HCT116 (cell line): ENCODE measurements at regions not wholly inside any gene's neighbourhood (a gene's known extent, or its start where the extent isn't known, plus 50 kb on each side); places are given as distances from the start of the nearest gene placed in this dataset.

Source experiments
- ATAC-seq: fragments of 200-7000 bp; cut with Tn5 transposase; 2 replicates; pipeline ENCODE4 v1.9.1; 2020; ENCODE audit warnings: mild to moderate bottlenecking, moderate library complexity
- BruUV-seq: library from RNA; stranded (reverse); fragments of 400-500 nt; replicated peaks from 2 replicates; lab custom pipeline; 2021; lab: Mats Ljungman, UMichigan
- CTCF ChIA-PET: fragments of 300-600 bp; sonication (Branson Sonifier 250); formaldehyde crosslinking; loops from one replicate; lab custom pipeline; 2021; ENCODE audit warnings: antibody characterized with exemption; lab: Charles Lee
- POLR2A ChIA-PET: fragments of 300-600, 350-600 bp; sonication (Branson Sonifier 250); formaldehyde crosslinking; loops from one replicate; lab custom pipeline; 2021; ENCODE audit warnings: antibody characterized with exemption; lab: Charles Lee
- RAD21 ChIA-PET, 2 experiments: fragments of 300-600 bp; sonication (Branson Sonifier 250); formaldehyde crosslinking; loops; one replicate each; lab custom pipeline; 2023; ENCODE audit warnings: low total read pairs in 2 of 2; ENCODE audit not compliant: uncharacterized antibody in 2 of 2, unreplicated experiment in 2 of 2, low non-redundant PET in 1 of 2; lab: Charles Lee
- DNase-seq: peaks from one replicate; pipeline ENCODE4 v3.0.0-alpha.2; 2010; ENCODE audit warnings: low read depth, low spot score
- H2AFZ ChIP-seq: fragments of 200-600 bp; shearing (Covaris generic), sonication (generic); 2 replicates; pipeline ENCODE4 v1.6.1; 2017; ENCODE audit warnings: low read depth, mixed run types, mixed read lengths, antibody characterized with exemption, low read length; ENCODE audit not compliant: poor library complexity, severe bottlenecking
- H3K27ac ChIP-seq: 2 replicates; pipeline ENCODE4 v1.5.1; 2012; ENCODE audit warnings: low read depth, low read length
- H3K27me3 ChIP-seq: fragments of 200-600 bp; sonication (generic); 2 replicates; pipeline ENCODE4 v1.6.1; 2016; ENCODE audit warnings: mixed run types, low read length, mixed read lengths; ENCODE audit not compliant: insufficient read depth
- H3K36me3 ChIP-seq, 2 experiments: fragments of 200-500 bp in 1 of 2; fragments of 200-600 bp in 1 of 2; sonication (Bioruptor generic) in 1 of 2; sonication (generic) in 1 of 2; 2 replicates each; pipeline versions ENCODE4 v1.5.1 to v1.6.1; 2014 to 2016; ENCODE audit warnings: low read length in 2 of 2, inconsistent platforms in 1 of 2, mixed read lengths in 1 of 2, mixed run types in 1 of 2; ENCODE audit not compliant: insufficient read depth in 2 of 2, control insufficient read depth in 1 of 2
- H3K4me1 ChIP-seq, 2 experiments: fragments of 200-600 bp in 1 of 2; sonication (generic) in 1 of 2; 2 replicates each; pipeline versions ENCODE4 v1.5.1 to v1.6.1; 2012 to 2017; ENCODE audit warnings: low read length in 2 of 2, inconsistent platforms in 1 of 2, mild to moderate bottlenecking in 1 of 2, mixed read lengths in 1 of 2, mixed run types in 1 of 2, moderate library complexity in 1 of 2; ENCODE audit not compliant: insufficient read depth in 2 of 2, control insufficient read depth in 1 of 2
- H3K4me2 ChIP-seq: fragments of 200-600 bp; sonication (generic); 2 replicates; pipeline ENCODE4 v1.6.1; 2017; ENCODE audit warnings: mixed run types, low read length, mixed read lengths
- H3K4me3 ChIP-seq, 2 experiments: fragments of 200-600 bp in 1 of 2; sonication (generic) in 1 of 2; replicated peaks in 1 of 2; 2 replicates each; pipeline ENCODE4 v1.5.1; 2011 to 2016; ENCODE audit warnings: low read length in 2 of 2, control low read depth in 1 of 2, low read depth in 1 of 2, mild to moderate bottlenecking in 1 of 2, mixed read lengths in 1 of 2, mixed run types in 1 of 2
- H3K79me2 ChIP-seq: fragments of 200-600 bp; sonication (generic); 2 replicates; pipeline ENCODE4 v1.6.1; 2017; ENCODE audit warnings: mild to moderate bottlenecking, mixed run types, low read length, moderate library complexity, mixed read lengths; ENCODE audit not compliant: insufficient read depth
- H3K9ac ChIP-seq: fragments of 200-600 bp; sonication (generic); 2 replicates; pipeline ENCODE4 v1.6.1; 2016; ENCODE audit warnings: low read length, mixed read lengths
- H3K9me2 ChIP-seq: fragments of 200-600 bp; sonication (generic), shearing (Covaris generic); 2 replicates; pipeline ENCODE4 v1.6.1; 2017; ENCODE audit warnings: mixed run types, mild to moderate bottlenecking, moderate library complexity; ENCODE audit not compliant: insufficient read depth
- H3K9me3 ChIP-seq, 2 experiments: fragments of 200-500 bp in 1 of 2; fragments of 200-600 bp in 1 of 2; sonication (Bioruptor generic) in 1 of 2; sonication (generic) in 1 of 2; 2 replicates each; pipeline ENCODE4 v1.6.1; 2014 to 2017; ENCODE audit warnings: low read length in 2 of 2, mixed read lengths in 2 of 2, inconsistent platforms in 1 of 2, low read depth in 1 of 2, mild to moderate bottlenecking in 1 of 2, mixed run types in 1 of 2, moderate library complexity in 1 of 2; ENCODE audit not compliant: control insufficient read depth in 1 of 2, insufficient read depth in 1 of 2
- H4K20me1 ChIP-seq: fragments of 200-600 bp; sonication (generic), shearing (Covaris generic); 2 replicates; pipeline ENCODE4 v1.6.1; 2017; ENCODE audit warnings: mixed run types, mild to moderate bottlenecking, moderate library complexity; ENCODE audit not compliant: insufficient read depth
- ATF3 ChIP-seq: IDR thresholded peaks from 2 replicates; pipeline ENCODE4 v1.6.1; 2012
- CBX3 ChIP-seq: IDR thresholded peaks from 2 replicates; pipeline ENCODE4 v1.6.1; 2012; ENCODE audit warnings: low read depth
- CEBPB ChIP-seq: IDR thresholded peaks from 2 replicates; pipeline ENCODE4 v1.6.1; 2012; ENCODE audit warnings: low read depth
- CTCF ChIP-seq, 3 experiments: fragments of 200-600 bp in 1 of 3; sonication (generic) in 1 of 3; IDR thresholded peaks in 2 of 3; conservative IDR thresholded peaks in 1 of 3; 2 replicates each; pipeline ENCODE4 v1.5.1; 2012 to 2017; ENCODE audit warnings: low read depth in 2 of 3, low read length in 2 of 3, antibody characterized with exemption in 1 of 3, borderline replicate concordance in 1 of 3, control low read depth in 1 of 3, mild to moderate bottlenecking in 1 of 3, mixed read lengths in 1 of 3, mixed run types in 1 of 3, moderate library complexity in 1 of 3; ENCODE audit not compliant: insufficient read depth in 1 of 3
- ELF1 ChIP-seq: IDR thresholded peaks from 2 replicates; pipeline ENCODE4 v1.6.1; 2012; ENCODE audit warnings: low read depth, borderline replicate concordance
- EZH2 ChIP-seq: fragments of 200-600 bp; sonication (generic); IDR thresholded peaks from 2 replicates; pipeline ENCODE4 v1.6.1; 2017; ENCODE audit warnings: antibody characterized with exemption, mixed run types
- FOSL1 ChIP-seq: IDR thresholded peaks from 2 replicates; pipeline ENCODE4 v1.6.1; 2012; ENCODE audit warnings: low read depth
- JUND ChIP-seq: IDR thresholded peaks from 2 replicates; pipeline ENCODE4 v1.6.1; 2012
- MAX ChIP-seq: IDR thresholded peaks from 2 replicates; pipeline ENCODE4 v1.6.1; 2012
- POLR2A ChIP-seq: IDR thresholded peaks from 2 replicates; pipeline ENCODE4 v1.7.0; 2011; ENCODE audit warnings: borderline replicate concordance; ENCODE audit not compliant: insufficient read depth, insufficient read length; ENCODE audit errors: extremely low read depth
- POLR2AphosphoS5 ChIP-seq: IDR thresholded peaks from 2 replicates; pipeline ENCODE4 v1.6.1; 2011; ENCODE audit warnings: mild to moderate bottlenecking, low read depth, low read length, moderate library complexity
- SP1 ChIP-seq: IDR thresholded peaks from 2 replicates; pipeline ENCODE4 v1.6.1; 2012; ENCODE audit warnings: low read depth
- SRF ChIP-seq: IDR thresholded peaks from 2 replicates; pipeline ENCODE4 v1.6.1; 2012; ENCODE audit warnings: low read depth
- TCF7L2 ChIP-seq: IDR thresholded peaks from 2 replicates; pipeline ENCODE4 v1.7.0; 2011; ENCODE audit warnings: borderline replicate concordance, inconsistent platforms; ENCODE audit not compliant: insufficient read depth, insufficient read length; ENCODE audit errors: extremely low read depth
- YY1 ChIP-seq: IDR thresholded peaks from 2 replicates; pipeline ENCODE4 v1.6.1; 2011; ENCODE audit warnings: low read length, low read depth, moderate library complexity, mild to moderate bottlenecking; ENCODE audit not compliant: insufficient replicate concordance; ENCODE audit errors: extremely low read depth
- ZBTB33 ChIP-seq: IDR thresholded peaks from 2 replicates; pipeline ENCODE4 v1.6.1; 2011; ENCODE audit warnings: mild to moderate bottlenecking, low read length, moderate library complexity; ENCODE audit not compliant: insufficient replicate concordance; ENCODE audit errors: extremely low read depth
- ZFX ChIP-seq: fragments of 450-650 bp; IDR thresholded peaks from 2 replicates; pipeline ENCODE4 v1.6.1; 2017
- ZNF274 ChIP-seq: fragments of 200-500 bp; sonication (Bioruptor generic); IDR thresholded peaks from 2 replicates; pipeline ENCODE4 v1.6.1; 2014; ENCODE audit warnings: mild to moderate bottlenecking, low read depth, low read length, inconsistent platforms
- intact Hi-C: fragments of 100-400 bp; cut with micrococcal nuclease; formaldehyde crosslinking; loops from 2 replicates; pipeline ENCODE4 v1.10.0; 2022

- H3K4me3 ChIP-seq = no peak overlapping the region
- BruUV-seq = no TSS peak
- H3K9me3 ChIP-seq = no peaks in the 10 kb centered on the region
- DNase-seq = no peak
- no peak overlapping the region for H2AFZ ChIP-seq
- H3K9ac ChIP-seq = no peak overlapping the region
- no peaks in the 10 kb centered on the region for H3K27me3 ChIP-seq
- H3K9me2 ChIP-seq = no peaks in the 10 kb centered on the region
- intact Hi-C loops = no loop called here
- CTCF ChIA-PET = no interaction called here
- H3K4me1 ChIP-seq = no peaks in the 10 kb centered on the region
- H4K20me1 ChIP-seq = no peaks in the 10 kb centered on the region
- POLR2A ChIA-PET = no interaction called here
- no peak overlapping the region for H3K4me2 ChIP-seq
- H3K27ac ChIP-seq = no peak overlapping the region
- no peaks in the 10 kb centered on the region for H3K36me3 ChIP-seq
- TF ChIP-seq CTCF (IDR thresholded peaks at IDR 0.05 in 2 of 3, conservative IDR thresholded peaks at IDR 0.05 in 1 of 3; ENCODE audit: borderline replicate concordance in 1 of 3, insufficient read depth in 1 of 3, low read depth in 2 of 3, low read length in 2 of 3) = no peak
- TF ChIP-seq ELF1 = no peak
- no peak for TF ChIP-seq CBX3
- TF ChIP-seq POLR2A = no peak
- TF ChIP-seq ATF3 = no peak
- TF ChIP-seq JUND = no peak
- TF ChIP-seq POLR2AphosphoS5 = no peak
- no peak for TF ChIP-seq TCF7L2
- TF ChIP-seq SRF = no peak
- no peak for TF ChIP-seq YY1
- no peak for TF ChIP-seq FOSL1
- no peak for TF ChIP-seq SP1
- no peak for TF ChIP-seq ZNF274
- no peak for TF ChIP-seq EZH2
- no peak for TF ChIP-seq ZBTB33
- TF ChIP-seq CEBPB = no peak
- no peak for TF ChIP-seq MAX
- TF ChIP-seq ZFX = no peak
- no peak for ATAC-seq
- no peaks in the 10 kb centered on the region for H3K79me2 ChIP-seq
- RAD21 ChIA-PET = no interaction called here
These were observed 898.3 kb upstream of the INTU start for GRCh38 chr4:126734465-126734864.
